HEK293 (cell line): ENCODE measurements at regions not wholly inside any gene's neighbourhood (a gene's known extent, or its start where the extent isn't known, plus 50 kb on each side); places are given as distances from the start of the nearest gene placed in this dataset.

Experiments used
- CTCF ChIA-PET: fragments of 350-600 bp; formaldehyde crosslinking; extraction: SDS; loops from one replicate; lab custom pipeline; 2021; ENCODE audit warnings: antibody characterized with exemption; lab: Yijun Ruan, JAX
- POLR2A ChIA-PET: fragments of 300-600 bp; formaldehyde crosslinking; extraction: SDS; loops from one replicate; lab custom pipeline; 2020; ENCODE audit warnings: antibody characterized with exemption, inconsistent platforms; lab: Yijun Ruan, JAX
- H3K27ac ChIP-seq: fragments of 200-500 bp; sonication (Bioruptor generic); 2 replicates; pipeline ENCODE4 v1.5.1; 2014; ENCODE audit warnings: low read depth, low read length, control low read depth, inconsistent platforms; ENCODE audit errors: extremely low read depth
- H3K36me3 ChIP-seq, 2 experiments: fragments of 200-500 bp in 1 of 2; sonication (Bioruptor generic) in 1 of 2; 1 replicate in 1 of 2; 2 replicates in 1 of 2; pipeline ENCODE4 v1.5.1; 2014 to 2017; ENCODE audit warnings: inconsistent platforms in 2 of 2, low read length in 2 of 2; ENCODE audit not compliant: control insufficient read depth in 2 of 2, insufficient read depth in 1 of 2
- H3K4me1 ChIP-seq: fragments of 200-500 bp; sonication (Bioruptor generic); 2 replicates; pipeline ENCODE4 v1.5.1; 2014; ENCODE audit warnings: mild to moderate bottlenecking, low read length, inconsistent platforms; ENCODE audit not compliant: control insufficient read depth, insufficient read depth
- H3K4me3 ChIP-seq: 2 replicates; pipeline ENCODE4 v1.5.1; 2011; ENCODE audit warnings: low read depth, mild to moderate bottlenecking, control low read depth, low read length, moderate library complexity
- H3K9me3 ChIP-seq: fragments of 200-500 bp; sonication (Bioruptor generic); 2 replicates; pipeline ENCODE4 v1.5.1; 2014; ENCODE audit warnings: low read depth, low read length, inconsistent platforms; ENCODE audit not compliant: control insufficient read depth, insufficient read depth
- EGR2 ChIP-seq: fragments of 450-650 bp; formaldehyde crosslinking; IDR thresholded peaks from 2 replicates; pipeline ENCODE4 v1.5.1; 2016; ENCODE audit warnings: low read depth, missing biosample characterization, missing genetic modification characterization
- HOXA7 ChIP-seq: sonication (generic); formaldehyde crosslinking; IDR thresholded peaks from 2 replicates; pipeline ENCODE4 v1.8.1; 2022; ENCODE audit warnings: missing genetic modification reagents, borderline replicate concordance
- HOXC10 ChIP-seq: sonication (generic); formaldehyde crosslinking; IDR thresholded peaks from 2 replicates; pipeline ENCODE4 v1.8.1; 2023; ENCODE audit warnings: mild to moderate bottlenecking, missing genetic modification reagents
- KLF16 ChIP-seq: fragments of 450-650 bp; formaldehyde crosslinking; IDR thresholded peaks from 2 replicates; pipeline ENCODE4 v1.5.1; 2017; ENCODE audit warnings: missing biosample characterization, missing genetic modification characterization
- KLF9 ChIP-seq: fragments of 450-650 bp; formaldehyde crosslinking; IDR thresholded peaks from 2 replicates; pipeline ENCODE4 v1.5.1; 2016; ENCODE audit warnings: missing biosample characterization, missing genetic modification characterization, low read depth
- SCRT2 ChIP-seq: fragments of 450-650 bp; formaldehyde crosslinking; IDR thresholded peaks from 2 replicates; pipeline ENCODE4 v1.5.1; 2016; ENCODE audit warnings: missing biosample characterization, missing genetic modification characterization
- ZBTB7A ChIP-seq: fragments of 450-650 bp; formaldehyde crosslinking; IDR thresholded peaks from 2 replicates; pipeline ENCODE4 v1.5.1; 2016; ENCODE audit warnings: low read depth, missing biosample characterization, missing genetic modification characterization
- ZFP3 ChIP-seq: fragments of 450-650 bp; formaldehyde crosslinking; IDR thresholded peaks from 2 replicates; pipeline ENCODE4 v1.5.1; 2016; ENCODE audit warnings: low read depth, missing biosample characterization, missing genetic modification characterization
- ZFP37 ChIP-seq: fragments of 450-650 bp; formaldehyde crosslinking; IDR thresholded peaks from 2 replicates; pipeline ENCODE4 v1.5.1; 2016; ENCODE audit warnings: missing biosample characterization, missing genetic modification characterization
- ZNF121 ChIP-seq: fragments of 450-650 bp; formaldehyde crosslinking; IDR thresholded peaks from 2 replicates; pipeline ENCODE4 v1.5.1; 2016; ENCODE audit warnings: missing biosample characterization, missing genetic modification characterization
- ZNF133 ChIP-seq: fragments of 450-650 bp; formaldehyde crosslinking; IDR thresholded peaks from 2 replicates; pipeline ENCODE4 v1.5.1; 2016; ENCODE audit warnings: missing biosample characterization, missing genetic modification characterization
- ZNF146 ChIP-seq: fragments of 450-650 bp; formaldehyde crosslinking; IDR thresholded peaks from 2 replicates; pipeline ENCODE4 v1.5.1; 2016; ENCODE audit warnings: missing biosample characterization, missing genetic modification characterization
- ZNF366 ChIP-seq: fragments of 450-650 bp; formaldehyde crosslinking; conservative IDR thresholded peaks from 2 replicates; pipeline ENCODE4 v1.5.1; 2016; ENCODE audit warnings: missing biosample characterization, missing genetic modification characterization
- ZNF37A ChIP-seq: fragments of 450-650 bp; IDR thresholded peaks from 2 replicates; pipeline ENCODE4 v1.5.1; 2018; ENCODE audit warnings: missing biosample characterization, missing genetic modification characterization
- ZNF530 ChIP-seq: fragments of 450-650 bp; formaldehyde crosslinking; IDR thresholded peaks from 2 replicates; pipeline ENCODE4 v1.5.1; 2016; ENCODE audit warnings: low read depth, missing biosample characterization, missing genetic modification characterization
- ZNF544 ChIP-seq: fragments of 450-650 bp; formaldehyde crosslinking; IDR thresholded peaks from 2 replicates; pipeline ENCODE4 v1.5.0; 2017; ENCODE audit warnings: missing biosample characterization, missing genetic modification characterization
- ZNF629 ChIP-seq: fragments of 450-650 bp; formaldehyde crosslinking; IDR thresholded peaks from 2 replicates; pipeline ENCODE4 v1.5.1; 2017; ENCODE audit warnings: missing biosample characterization, missing genetic modification characterization
- TF ChIP-seq, protein P1 (sequence below): sonication (generic); formaldehyde crosslinking; IDR thresholded peaks from 2 replicates; pipeline ENCODE4 v1.8.1; 2022; ENCODE audit warnings: mild to moderate bottlenecking, moderate library complexity, missing genetic modification reagents
- TF ChIP-seq, protein P2 (sequence below): fragments of 450-650 bp; formaldehyde crosslinking; IDR thresholded peaks from 2 replicates; pipeline ENCODE4 v1.5.0; 2017; ENCODE audit warnings: missing biosample characterization, missing genetic modification characterization, borderline replicate concordance

DNA sequence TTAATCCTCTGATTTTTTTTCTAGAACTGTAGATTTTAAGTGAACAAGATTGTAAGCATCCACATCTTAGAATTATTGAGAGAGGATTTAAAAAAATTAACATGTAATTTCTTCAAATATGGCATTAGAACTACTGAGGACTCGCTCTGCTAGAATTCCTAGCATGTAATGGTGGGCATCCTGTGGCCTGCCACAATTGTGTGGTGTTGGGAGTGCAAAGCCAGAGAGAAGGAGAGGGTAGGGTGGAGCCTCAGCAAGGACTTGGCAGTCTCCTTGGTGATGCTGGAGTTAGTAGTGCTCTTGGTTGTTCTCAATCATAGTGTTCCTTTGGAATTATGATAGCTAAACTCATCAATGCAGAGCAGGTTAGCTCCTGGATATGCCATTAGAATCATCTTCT is 443.9 kb upstream of the TBL1XR1 start:
- Histone ChIP-seq H3K36me3 (no peaks in the 10 kb centered on the region), H3K4me3 (no peak overlapping the region), H3K27ac (no peak overlapping the region), H3K4me1 (no peaks in the 10 kb centered on the region), H3K9me3 (no peaks in the 10 kb centered on the region)
- ChIA-PET POLR2A (no interaction called here), CTCF (no interaction called here)
- TF ChIP-seq ZNF629 (tag by site-specific recombination) = no peak
- TF ChIP-seq SCRT2 (tag by site-specific recombination) = no peak
- TF ChIP-seq ZNF366 (tag by site-specific recombination) = no peak

DNA sequence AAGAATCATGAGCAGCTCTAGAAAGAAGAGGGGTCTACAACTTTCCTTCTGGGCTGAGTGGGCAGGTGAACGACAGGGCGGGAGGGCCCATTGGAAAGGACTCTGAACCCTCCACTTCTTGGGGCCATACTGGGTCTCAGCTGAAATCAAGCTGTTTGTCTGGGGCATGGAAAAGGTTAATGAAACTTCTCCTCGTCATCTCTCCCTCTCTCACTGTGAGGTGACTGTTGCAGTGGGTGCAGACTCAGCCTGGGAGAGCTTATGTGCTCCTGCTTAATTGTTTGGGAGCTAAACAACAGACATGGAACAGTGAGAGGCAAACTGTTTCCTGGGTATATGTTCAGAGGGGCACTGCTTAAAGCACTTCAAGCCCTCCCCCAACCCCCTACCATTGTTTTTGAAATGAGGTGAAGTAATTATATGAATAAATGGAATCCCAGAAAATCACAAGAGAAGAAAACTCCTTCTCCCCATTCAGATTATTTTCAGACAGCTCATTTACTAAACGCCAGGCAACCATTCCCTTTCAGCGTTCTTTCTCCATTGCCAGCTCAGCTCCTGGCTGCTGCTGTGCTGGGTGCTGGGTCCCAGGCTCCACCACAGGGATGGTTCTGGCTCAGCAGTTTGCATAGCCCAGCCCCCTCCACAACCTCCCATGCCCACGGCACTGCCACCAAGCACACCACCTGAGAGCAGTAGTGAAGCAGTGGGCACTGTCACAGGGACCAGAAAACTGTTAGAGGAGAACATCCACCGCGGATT is 444.9 kb upstream of the TBL1XR1 start:
- Histone ChIP-seq H3K9me3 (no peaks in the 10 kb centered on the region), H3K4me3 (no peak overlapping the region), H3K4me1 (no peaks in the 10 kb centered on the region), H3K36me3 (no peaks in the 10 kb centered on the region), H3K27ac (no peak overlapping the region)
- CTCF ChIA-PET = interaction anchor here (0.8 kb wide), 1 partner anchor 23 kb away, joined by 3 read pairs; no protein-coding TSS in a partner anchor
- POLR2A ChIA-PET = interaction anchor here (0.6 kb wide), 1 partner anchor 234 kb away, joined by 4 read pairs; no protein-coding TSS in a partner anchor
- TF ChIP-seq HOXC10 = no peak
- no peak for TF ChIP-seq HOXA7
- TF ChIP-seq ZNF544 (tag by site-specific recombination) = no peak
- no peak for TF ChIP-seq ZNF121
- no peak for TF ChIP-seq ZNF530 (tag by site-specific recombination)
- TF ChIP-seq, protein P1, sequence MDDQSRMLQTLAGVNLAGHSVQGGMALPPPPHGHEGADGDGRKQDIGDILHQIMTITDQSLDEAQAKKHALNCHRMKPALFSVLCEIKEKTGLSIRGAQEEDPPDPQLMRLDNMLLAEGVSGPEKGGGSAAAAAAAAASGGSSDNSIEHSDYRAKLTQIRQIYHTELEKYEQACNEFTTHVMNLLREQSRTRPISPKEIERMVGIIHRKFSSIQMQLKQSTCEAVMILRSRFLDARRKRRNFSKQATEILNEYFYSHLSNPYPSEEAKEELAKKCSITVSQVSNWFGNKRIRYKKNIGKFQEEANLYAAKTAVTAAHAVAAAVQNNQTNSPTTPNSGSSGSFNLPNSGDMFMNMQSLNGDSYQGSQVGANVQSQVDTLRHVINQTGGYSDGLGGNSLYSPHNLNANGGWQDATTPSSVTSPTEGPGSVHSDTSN (CRISPR knock-in tag) = no peak
- no peak for TF ChIP-seq ZFP3
- no peak for TF ChIP-seq KLF16 (tag by site-specific recombination)
- TF ChIP-seq EGR2 = no peak
- TF ChIP-seq SCRT2 (tag by site-specific recombination) = no peak

DNA sequence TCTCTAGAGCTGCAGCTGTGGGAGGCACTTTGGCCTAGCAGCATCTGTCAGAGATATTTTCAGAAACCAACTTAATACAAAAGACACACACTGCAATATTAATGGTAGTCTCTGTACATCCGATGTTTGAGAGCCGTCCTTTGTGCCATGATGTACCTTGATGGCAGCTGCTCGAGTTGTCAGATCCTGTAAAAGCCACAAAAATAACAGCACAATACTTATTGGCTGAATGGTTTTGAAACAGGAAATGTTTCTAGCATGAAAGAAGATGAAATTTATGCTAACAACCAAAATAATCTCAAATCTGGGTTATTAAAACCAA is 445.5 kb upstream of the TBL1XR1 start:
- POLR2A ChIA-PET = no interaction called here
- CTCF ChIA-PET = interaction anchor here (0.8 kb wide), 1 partner anchor 24 kb away, joined by 3 read pairs; no protein-coding TSS in a partner anchor
- no peak for TF ChIP-seq ZNF146
- no peak for TF ChIP-seq ZNF133 (tag by site-specific recombination)
- TF ChIP-seq ZFP37 (tag by site-specific recombination) = no peak
- TF ChIP-seq ZBTB7A (tag by site-specific recombination) = no peak
- TF ChIP-seq KLF9 = no peak
- TF ChIP-seq, protein P2, sequence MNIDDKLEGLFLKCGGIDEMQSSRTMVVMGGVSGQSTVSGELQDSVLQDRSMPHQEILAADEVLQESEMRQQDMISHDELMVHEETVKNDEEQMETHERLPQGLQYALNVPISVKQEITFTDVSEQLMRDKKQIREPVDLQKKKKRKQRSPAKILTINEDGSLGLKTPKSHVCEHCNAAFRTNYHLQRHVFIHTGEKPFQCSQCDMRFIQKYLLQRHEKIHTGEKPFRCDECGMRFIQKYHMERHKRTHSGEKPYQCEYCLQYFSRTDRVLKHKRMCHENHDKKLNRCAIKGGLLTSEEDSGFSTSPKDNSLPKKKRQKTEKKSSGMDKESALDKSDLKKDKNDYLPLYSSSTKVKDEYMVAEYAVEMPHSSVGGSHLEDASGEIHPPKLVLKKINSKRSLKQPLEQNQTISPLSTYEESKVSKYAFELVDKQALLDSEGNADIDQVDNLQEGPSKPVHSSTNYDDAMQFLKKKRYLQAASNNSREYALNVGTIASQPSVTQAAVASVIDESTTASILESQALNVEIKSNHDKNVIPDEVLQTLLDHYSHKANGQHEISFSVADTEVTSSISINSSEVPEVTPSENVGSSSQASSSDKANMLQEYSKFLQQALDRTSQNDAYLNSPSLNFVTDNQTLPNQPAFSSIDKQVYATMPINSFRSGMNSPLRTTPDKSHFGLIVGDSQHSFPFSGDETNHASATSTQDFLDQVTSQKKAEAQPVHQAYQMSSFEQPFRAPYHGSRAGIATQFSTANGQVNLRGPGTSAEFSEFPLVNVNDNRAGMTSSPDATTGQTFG (tag by site-specific recombination) = no peak
- TF ChIP-seq ZNF37A (tag by site-specific recombination) = no peak
- no peaks in the 10 kb centered on the region for H3K9me3 ChIP-seq
- H3K4me1 ChIP-seq = no peaks in the 10 kb centered on the region
- H3K36me3 ChIP-seq = no peaks in the 10 kb centered on the region
- H3K4me3 ChIP-seq = no peak overlapping the region
- no peak overlapping the region for H3K27ac ChIP-seq
